Uterus (tissue), 3 donors: ENCODE measurements at regions not wholly inside any gene's neighbourhood (a gene's known extent, or its start where the extent isn't known, plus 50 kb on each side); places are given as distances from the start of the nearest gene placed in this dataset.
A peak's percentile ranks its signal among the peaks of the same experiment; 100 is the strongest.

ENCODE experiments used
- DNase-seq, 2 donors: peaks; one replicate each; pipeline ENCODE4 v3.0.0-alpha.2; 2019 to 2020
- H3K27ac ChIP-seq, 2 donors: fragments of 200-600 bp; sonication (generic); 1 replicate in 1 of 2; 2 replicates in 1 of 2; pipeline ENCODE4 v1.5.1; 2016 to 2018
- H3K27me3 ChIP-seq, 2 donors: fragments of 200-600 bp; sonication (generic); one replicate each; pipeline ENCODE4 v1.5.1; 2018 to 2019; ENCODE audit warnings: control low read depth in 1 of 2
- H3K36me3 ChIP-seq, 2 donors: fragments of 200-600 bp; sonication (generic); one replicate each; pipeline ENCODE4 v1.5.1; 2019; ENCODE audit warnings: control low read depth in 1 of 2
- H3K4me1 ChIP-seq, 2 donors: fragments of 200-600 bp; sonication (generic); one replicate each; pipeline ENCODE4 v1.5.1; 2018 to 2019; ENCODE audit warnings: control low read depth in 1 of 2
- H3K4me3 ChIP-seq, 2 donors: fragments of 200-600 bp; sonication (generic); 1 replicate in 1 of 2; 2 replicates in 1 of 2; pipeline ENCODE4 v1.5.1; 2018 to 2019; ENCODE audit warnings: mild to moderate bottlenecking in 1 of 2
- H3K9me3 ChIP-seq, 2 donors: fragments of 200-600 bp; sonication (generic); one replicate each; pipeline ENCODE4 v1.5.1; 2019; ENCODE audit warnings: control low read depth in 1 of 2
- POLR2A ChIP-seq, 2 donors: fragments of 450-650 bp; IDR thresholded peaks; one replicate each; pipeline ENCODE4 v1.6.1; 2016; ENCODE audit warnings: antibody characterized with exemption in 2 of 2, mild to moderate bottlenecking in 1 of 2, moderate library complexity in 1 of 2
- intact Hi-C: fragments of 100-400 bp; cut with DNase I; formaldehyde crosslinking; loops from one replicate; pipeline ENCODE4 v1.15.1; 2023; ENCODE audit warnings: low total_unique reads
- TF ChIP-seq, protein P1 (sequence below), 4 experiments: fragments of 200-600 bp in 2 of 4; fragments of 450-650 bp in 2 of 4; sonication (generic) in 2 of 4; IDR thresholded peaks; one replicate each; pipeline ENCODE4 v1.5.1; 2016 to 2019; ENCODE audit warnings: antibody characterized with exemption in 4 of 4, mild to moderate bottlenecking in 2 of 4, moderate library complexity in 1 of 4
- donor health status: DM: yes; HTN: yes; CAD: no.

- H3K36me3 ChIP-seq: no peaks in the 10 kb centered on the region
- H3K27ac ChIP-seq: peak overlapping the region; percentile 52 to 59
- H3K9me3 ChIP-seq: no peaks in the 10 kb centered on the region
- peak; percentile 38 to 42 for DNase-seq
- no peaks in the 10 kb centered on the region for H3K27me3 ChIP-seq
- TF ChIP-seq POLR2A (IDR thresholded peaks at IDR 0.05): no peak
- TF ChIP-seq, protein P1, sequence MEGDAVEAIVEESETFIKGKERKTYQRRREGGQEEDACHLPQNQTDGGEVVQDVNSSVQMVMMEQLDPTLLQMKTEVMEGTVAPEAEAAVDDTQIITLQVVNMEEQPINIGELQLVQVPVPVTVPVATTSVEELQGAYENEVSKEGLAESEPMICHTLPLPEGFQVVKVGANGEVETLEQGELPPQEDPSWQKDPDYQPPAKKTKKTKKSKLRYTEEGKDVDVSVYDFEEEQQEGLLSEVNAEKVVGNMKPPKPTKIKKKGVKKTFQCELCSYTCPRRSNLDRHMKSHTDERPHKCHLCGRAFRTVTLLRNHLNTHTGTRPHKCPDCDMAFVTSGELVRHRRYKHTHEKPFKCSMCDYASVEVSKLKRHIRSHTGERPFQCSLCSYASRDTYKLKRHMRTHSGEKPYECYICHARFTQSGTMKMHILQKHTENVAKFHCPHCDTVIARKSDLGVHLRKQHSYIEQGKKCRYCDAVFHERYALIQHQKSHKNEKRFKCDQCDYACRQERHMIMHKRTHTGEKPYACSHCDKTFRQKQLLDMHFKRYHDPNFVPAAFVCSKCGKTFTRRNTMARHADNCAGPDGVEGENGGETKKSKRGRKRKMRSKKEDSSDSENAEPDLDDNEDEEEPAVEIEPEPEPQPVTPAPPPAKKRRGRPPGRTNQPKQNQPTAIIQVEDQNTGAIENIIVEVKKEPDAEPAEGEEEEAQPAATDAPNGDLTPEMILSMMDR (IDR thresholded peaks at IDR 0.05): no peak
- intact Hi-C loops: no loop called here
- no peak overlapping the region for H3K4me3 ChIP-seq
- H3K4me1 ChIP-seq: no peaks in the 10 kb centered on the region
Measured at GRCh38 chr18:49668574-49669275, 106.9 kb downstream of the LIPG start.

DNA sequence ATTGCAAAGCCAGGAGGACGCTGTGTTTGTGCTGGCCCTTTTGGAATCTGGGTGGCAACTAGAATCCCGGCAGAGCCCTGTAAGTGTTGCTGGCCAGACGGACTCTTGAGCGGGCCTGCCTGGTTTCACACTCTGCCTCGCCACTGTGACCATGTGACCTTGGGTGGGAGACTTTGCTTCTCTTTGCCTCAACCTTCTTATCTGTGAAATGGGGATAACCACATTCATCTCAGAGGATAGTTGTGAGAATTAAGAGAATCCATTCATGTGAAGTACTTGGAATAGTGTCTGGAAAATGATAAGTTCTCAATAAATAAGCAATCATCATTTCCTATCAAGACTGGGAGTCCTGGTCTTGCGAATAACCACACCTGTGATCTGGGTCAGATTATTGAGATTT, 105.6 kb downstream of the LIPG start:
- Histone ChIP-seq H3K4me3 (no peak overlapping the region), H3K4me1 (no peaks in the 10 kb centered on the region), H3K27me3 (no peaks in the 10 kb centered on the region), H3K36me3 (no peaks in the 10 kb centered on the region), H3K9me3 (no peaks in the 10 kb centered on the region), H3K27ac (no peak overlapping the region)
- no peak for DNase-seq
- intact Hi-C loops: no loop called here
- TF ChIP-seq POLR2A (IDR thresholded peaks at IDR 0.05): no peak
- TF ChIP-seq, protein P1 (IDR thresholded peaks at IDR 0.05): no peak

GRCh38 chr18:49666045-49666775, 104.4 kb downstream of the LIPG start:
- no peaks in the 10 kb centered on the region for H3K27me3 ChIP-seq
- intact Hi-C loops: no loop called here
- no peak for DNase-seq
- H3K4me1 ChIP-seq: no peaks in the 10 kb centered on the region
- no peak for TF ChIP-seq POLR2A (IDR thresholded peaks at IDR 0.05)
- TF ChIP-seq, protein P1 (IDR thresholded peaks at IDR 0.05): no peak
- no peaks in the 10 kb centered on the region for H3K9me3 ChIP-seq
- no peak overlapping the region for H3K27ac ChIP-seq
- no peak overlapping the region for H3K4me3 ChIP-seq
- H3K36me3 ChIP-seq: no peaks in the 10 kb centered on the region

GRCh38 chr18:49663899-49664890, 102.3 kb downstream of the LIPG start:
- intact Hi-C loops: no loop called here
- Histone ChIP-seq H3K4me3 (no peak overlapping the region), H3K27me3 (no peaks in the 10 kb centered on the region), H3K9me3 (no peaks in the 10 kb centered on the region), H3K36me3 (no peaks in the 10 kb centered on the region), H3K27ac (peak overlapping the region; percentile 28 to 57), H3K4me1 (no peaks in the 10 kb centered on the region)
- TF ChIP-seq, protein P1 (IDR thresholded peaks at IDR 0.05): no peak
- no peak for TF ChIP-seq POLR2A (IDR thresholded peaks at IDR 0.05)
- peak; percentile 39 to 41 for DNase-seq
